Kasumi-1 (cell line): ENCODE measurements at regions not wholly inside any gene's neighbourhood (a gene's known extent, or its start where the extent isn't known, plus 50 kb on each side); places are given as distances from the start of the nearest gene placed in this dataset.
"Not testable (repeated sequence)": the region's sequence is repeated elsewhere in the genome, so short reads cannot be mapped to it uniquely, and the experiment has no call there.

Experiments used
- DNase-seq, 2 experiments: peaks; one replicate each; lab custom pipeline; 2025; lab: John Stamatoyannopoulos, UW

DNA sequence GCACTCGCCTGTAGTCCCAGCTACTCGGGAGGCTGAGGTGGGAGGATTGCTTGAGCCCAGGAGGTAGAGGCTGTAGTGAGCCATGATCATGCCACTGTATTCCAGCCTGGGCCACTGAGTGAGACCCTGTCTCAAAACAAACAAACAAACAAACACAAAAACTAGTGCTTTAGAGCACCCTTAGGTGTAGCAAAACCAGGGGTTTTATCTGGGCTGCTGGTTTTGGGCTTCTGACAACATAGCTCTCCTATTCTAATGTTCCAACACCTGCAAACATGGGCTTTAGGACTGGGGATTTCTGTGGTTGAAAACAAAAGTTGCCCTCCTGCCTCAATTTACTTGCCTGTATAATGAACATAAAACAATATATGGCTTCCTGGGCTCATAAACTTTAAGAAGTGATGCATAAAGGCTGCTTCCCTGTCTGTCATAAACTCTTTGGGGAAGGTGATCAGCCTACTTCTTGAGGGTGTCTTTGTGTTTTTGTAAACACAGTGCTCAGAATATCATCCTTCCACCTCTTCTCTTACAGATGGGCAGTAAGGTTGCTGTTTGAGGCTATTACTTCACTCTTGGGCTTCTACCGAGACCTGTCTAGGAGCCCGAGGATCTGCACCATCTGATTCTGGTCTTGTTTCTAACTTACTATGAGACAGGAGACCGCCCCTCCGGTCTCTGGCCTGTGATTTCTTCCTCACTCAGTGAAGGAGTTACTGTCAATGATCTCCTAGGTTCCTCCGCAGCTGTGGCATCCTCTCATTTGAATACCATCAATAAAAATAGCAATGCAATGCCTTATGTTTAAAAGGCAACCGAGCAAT is 246.5 kb downstream of the MYCN start:
- no peak for DNase-seq

DNA sequence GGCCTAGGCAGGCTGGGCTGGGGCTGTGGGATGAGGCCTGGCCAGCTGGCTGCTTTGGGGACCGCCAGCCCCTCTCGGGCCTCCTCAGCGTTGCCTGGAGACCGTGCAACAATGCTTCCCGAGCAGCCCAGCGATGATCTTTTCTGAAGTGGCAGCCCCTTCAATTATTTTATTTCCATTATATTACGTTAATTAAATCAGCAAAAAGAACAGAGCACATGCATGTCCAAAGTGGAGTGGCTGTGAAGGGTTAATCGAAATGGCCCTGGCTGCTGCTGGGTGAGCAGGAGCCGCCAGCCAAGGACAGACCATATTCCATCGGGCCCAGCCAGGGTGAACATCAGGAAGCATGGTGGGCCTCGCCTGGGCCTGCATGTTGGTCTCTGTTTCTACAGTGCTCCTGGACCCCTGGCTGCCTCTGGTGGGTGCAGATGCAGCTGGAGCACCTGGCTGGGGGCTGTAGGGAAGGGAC is 245.5 kb downstream of the MYCN start:
- no peak for DNase-seq

DNA sequence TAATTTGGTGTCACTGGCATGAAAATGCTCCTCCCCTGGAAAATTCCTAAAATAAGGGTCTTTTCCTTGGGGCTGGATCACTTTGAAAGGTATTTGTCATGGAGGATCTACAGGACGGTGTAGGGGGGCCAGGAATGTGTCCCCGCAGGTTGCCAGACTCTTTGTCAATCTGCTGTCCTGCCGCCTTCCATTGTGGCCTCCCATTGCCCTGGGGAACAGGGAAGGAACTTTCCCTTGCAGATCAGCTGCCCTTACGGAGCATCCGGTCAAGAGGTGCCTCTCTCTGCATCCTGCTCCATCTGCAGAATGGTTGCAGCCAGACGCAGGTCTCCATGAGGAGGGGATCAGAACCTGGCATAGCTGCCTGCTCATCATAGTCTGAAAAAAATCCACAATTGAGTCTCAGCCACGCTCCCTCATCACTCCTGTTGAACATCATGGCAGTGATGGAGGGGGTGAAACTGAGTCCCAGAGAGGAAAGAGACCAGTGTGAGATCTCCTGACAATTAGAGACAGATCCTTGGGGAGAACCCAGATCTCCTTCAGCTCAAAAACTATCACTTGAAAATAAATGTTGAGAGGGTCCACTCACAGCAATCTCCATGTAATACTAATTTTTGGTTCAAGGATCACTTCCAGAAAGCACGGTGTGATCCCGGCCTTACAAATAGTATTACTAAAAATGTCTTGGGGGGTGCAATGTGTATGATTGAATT is 244.8 kb downstream of the MYCN start:
- no peak for DNase-seq

DNA sequence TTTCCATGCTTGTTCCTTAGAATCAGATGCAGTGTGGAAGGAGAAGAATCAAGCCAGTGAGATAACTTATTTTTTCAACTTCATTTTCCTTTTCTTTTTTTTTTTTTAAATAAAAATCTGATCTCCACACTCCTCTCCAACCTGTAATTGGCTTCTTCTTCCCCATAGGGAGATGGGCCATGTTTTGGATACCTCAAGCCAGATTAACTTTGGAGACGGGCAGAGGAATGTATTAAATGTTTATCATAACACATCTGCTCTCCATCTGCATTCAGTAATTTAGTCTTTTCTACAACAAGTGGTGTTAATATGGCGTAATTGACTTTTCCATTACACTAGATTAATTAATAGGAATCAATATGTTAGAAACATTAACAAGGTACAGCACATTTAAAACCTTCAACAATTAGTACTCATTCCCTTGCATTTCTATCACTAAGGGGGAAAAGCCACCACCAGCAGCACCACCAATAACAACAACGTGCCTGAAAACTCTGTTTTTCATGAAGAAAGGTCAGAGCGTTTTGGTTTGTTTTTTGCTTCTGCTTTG is 244.1 kb downstream of the MYCN start:
- no peak for DNase-seq

DNA sequence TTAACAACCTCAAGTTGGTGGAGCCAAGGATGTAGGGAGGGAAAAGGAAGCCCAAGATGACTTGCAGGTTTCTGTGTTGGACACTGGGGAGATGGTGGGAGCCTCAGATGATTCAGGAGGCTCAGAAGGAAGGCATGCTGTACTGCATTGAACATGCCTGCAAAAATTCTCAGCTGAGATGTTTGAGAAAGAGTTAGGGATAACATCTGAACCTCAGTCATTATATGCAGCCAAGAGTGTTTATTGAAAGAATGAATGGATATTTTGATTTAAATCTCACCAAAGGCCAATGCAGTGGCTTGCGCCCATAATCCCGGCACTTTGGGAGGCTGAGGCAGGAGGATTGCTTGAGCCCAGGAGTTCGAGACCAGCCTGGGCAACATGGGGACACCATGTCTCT is 243.0 kb downstream of the MYCN start:
- DNase-seq: no peak

DNA sequence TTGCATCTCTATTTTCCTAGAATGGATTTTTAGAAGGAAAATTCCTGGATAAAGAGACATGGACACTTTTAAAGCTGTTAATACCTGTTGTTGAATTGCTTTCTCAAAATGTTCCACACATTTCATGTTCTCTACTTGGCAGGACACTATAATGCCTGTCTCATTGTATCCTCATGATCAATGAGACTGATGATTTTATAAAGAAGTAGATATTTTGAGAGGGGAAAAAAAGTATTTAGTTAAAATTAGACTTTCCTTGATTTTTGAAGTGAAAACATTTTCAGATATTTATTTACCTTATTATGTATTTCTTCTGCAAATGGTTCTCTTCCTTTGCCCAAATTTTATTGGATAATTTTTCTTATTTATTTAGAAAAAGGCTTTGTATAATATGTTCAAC is 242.5 kb downstream of the MYCN start:
- no peak for DNase-seq

DNA sequence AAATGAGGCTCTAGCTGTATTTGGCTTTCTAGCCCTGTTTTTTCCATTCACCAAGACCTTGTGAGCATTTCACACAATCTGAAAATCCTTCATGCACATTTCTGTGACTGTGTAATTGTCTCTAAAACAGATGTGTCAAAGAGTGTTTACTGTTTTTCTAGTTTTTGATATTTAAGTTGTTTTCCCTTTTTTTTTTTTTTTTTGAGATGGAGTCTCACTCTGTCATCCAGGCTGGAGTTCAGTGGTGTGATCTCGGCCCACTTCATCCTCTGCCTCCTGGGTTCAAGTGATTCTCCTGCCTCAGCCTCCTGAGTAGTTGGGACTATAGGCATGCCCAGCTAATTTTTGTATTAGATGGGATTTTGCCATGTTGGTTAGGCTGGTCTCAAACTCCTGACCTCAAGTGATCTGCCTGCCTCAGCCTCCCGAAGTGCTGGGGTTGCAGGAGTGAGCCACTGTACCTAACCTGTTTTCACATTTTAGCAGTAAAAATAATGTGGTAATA is 242.0 kb downstream of the MYCN start:
- DNase-seq: not testable (repeated sequence)

DNA sequence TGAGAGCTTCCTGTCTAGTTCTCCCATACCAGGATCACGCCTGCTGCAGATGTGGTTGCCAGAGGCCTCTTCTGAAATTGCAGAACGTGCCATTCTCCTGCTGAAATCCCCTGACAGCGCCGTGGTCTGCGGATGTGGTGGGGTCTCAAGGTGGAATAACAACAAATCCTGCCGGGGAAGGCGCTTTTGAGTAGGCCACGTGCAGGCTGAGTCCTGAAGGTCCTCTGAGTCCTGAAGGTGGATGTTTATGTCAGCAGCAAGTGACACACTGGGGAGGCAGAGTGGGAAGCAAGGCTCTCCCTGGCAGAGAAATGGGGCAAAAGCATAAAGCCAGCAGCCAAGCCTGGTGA is 241.4 kb downstream of the MYCN start:
- DNase-seq: no peak

DNA sequence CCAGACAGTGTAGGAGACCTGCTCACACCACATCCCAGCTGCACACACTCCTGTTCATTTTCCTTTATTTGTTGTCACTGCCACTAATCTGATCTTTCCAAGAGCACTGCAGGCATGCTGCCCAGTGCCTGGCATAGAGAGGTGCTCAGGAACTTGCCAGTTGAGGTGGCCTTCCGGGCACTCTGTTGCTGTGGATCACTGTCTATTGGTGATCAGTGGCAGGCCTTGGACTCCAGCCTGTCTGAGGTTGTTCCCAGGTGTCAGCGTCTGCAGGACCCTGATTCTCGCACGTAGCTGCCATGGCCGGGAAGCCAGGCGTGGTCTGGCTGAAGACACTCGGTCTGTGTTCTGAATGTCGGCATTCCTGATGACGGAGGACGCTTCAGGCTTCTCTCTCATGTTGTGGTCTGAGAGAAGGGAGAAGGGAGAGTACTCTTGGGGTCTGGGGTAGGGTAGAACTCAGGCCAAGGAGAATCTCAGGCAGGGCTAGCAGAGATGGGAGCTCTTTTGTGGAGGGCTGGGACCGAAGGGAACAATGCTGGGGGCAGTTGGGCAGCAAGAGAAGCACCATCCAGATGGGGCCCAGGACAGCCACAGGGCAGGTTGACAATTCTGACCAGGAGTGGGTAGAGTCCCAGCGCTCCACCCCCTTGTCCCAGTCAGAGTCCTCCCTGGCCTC is 240.9 kb downstream of the MYCN start:
- no peak for DNase-seq

DNA sequence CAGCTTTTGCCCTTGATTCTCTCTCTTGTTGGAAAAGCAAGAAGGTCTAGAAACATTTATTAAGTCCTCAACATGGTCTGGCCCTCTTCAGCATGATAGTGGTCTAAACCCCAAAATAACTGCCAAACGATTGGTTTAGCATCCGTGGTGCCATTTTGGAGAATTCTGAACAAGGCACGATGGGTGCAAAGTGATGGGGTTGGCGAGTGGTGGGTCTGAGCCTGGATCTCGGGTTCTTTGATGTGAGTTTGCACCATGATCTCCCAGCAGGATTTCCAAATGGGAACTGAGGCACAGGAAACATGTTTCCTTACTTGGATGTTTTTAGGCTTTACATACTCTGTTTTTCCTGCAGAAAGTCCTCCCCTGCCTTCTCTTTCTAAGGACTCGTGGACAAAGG is 240.3 kb downstream of the MYCN start:
- DNase-seq: no peak

DNA sequence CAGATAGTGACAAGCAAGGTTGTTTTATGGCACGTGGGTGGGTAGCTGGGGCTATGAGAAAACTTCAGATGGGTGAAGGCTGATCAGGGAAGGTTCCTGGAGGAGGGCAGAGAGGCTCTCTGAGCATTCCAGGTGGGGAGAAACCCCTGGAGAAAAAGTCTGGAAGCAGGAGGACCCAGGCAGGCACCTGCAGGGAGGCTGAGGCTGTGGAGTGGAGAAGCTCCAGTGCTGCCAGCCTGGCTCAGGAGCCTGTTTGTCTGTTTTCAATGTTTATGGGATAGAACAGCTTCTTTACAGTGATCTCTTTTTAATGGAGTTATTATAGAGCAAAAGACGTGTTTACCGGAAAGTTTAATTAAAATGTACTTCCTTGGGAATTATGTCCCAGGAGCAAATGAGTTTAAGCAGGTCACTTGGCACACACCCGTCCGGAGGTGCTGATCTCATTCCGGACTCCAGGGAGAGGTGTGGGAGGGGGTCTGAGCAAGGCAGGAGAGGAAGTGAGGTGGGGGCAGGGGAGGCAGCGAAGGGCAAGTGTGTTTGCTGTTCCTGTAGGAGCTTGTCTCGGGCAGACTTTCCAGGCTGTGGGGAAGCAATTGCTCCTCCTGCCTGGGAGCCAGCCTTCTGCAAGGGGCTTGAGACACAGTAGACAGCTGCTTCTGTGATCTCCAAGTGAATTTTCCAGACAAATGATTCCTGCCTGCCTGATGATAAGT is 239.5 kb downstream of the MYCN start:
- DNase-seq: no peak

DNA sequence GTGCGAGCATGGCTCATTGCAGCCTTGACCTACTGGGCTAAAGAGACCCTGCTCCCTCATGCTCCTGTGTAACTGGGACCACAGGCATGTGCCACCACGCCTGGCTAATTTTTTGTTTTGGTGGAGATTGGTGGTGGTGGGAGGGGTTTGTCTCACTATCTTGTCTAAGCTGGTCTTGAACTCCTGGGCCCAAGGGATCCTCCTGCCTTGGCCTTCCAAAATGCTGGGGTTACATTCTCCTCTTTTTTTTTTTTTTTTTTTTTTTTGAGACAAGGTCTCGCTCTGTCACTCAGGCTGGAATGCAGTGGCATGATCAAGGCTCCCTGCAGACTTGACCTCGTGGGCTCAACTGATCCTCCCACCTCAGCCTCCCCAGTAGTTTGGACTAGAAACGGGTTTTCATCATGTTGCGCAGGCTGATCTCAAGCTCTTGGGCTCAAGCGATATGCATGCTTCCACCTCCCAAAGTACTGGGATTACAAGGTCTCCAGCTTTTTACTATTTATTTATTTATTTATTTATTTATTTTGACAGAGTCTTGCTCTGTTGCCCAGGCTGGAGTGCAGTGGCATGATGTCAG is 238.3 kb downstream of the MYCN start:
- no peak for DNase-seq

DNA sequence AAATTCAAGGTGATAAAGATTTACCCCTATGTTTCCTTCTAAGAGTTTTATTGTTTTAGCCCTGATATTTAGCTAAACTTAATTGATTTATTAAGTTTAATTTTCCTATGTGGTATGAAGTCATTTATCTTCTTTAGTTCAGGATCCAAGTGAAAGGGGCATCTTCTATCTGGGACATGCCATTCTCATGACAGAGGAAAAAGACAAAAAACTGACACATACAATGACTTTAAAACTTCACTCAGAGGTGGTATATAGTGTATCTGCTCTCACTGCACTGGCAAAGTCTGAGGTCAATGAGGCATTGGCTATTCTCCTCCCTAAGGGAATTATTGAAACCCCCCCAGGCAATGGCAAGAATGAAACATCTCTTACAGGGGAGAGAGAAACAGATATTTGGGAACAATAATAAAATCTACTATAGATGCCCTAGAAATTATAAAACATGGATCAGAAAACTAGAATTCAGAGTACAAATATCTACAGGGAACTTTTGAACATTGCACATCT is 237.4 kb downstream of the MYCN start:
- DNase-seq: no peak

DNA sequence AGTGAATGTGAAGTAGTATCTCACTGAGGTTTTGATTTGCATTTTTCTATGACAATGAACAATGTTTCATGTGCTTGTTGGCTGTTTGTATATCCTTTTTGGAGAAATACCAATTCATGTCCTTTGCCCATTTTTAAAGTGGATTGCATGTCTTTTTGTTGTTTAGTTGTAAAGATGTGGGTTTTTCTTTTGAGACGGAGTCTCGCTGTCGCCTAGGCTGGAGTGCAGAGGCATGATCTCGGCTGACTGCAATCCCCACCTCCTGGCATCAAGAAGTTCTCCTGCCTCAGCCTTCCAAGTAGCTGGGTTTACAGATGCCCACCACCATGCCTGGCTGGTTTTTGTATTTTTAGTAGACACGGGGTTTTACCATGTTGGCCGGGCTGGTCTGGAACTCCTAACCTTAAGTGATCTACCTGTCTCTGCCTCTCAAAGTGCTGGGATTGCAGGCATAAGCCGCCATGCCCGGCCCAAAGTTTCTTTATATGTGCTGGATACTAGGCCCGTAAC is 236.7 kb downstream of the MYCN start:
- no peak for DNase-seq

DNA sequence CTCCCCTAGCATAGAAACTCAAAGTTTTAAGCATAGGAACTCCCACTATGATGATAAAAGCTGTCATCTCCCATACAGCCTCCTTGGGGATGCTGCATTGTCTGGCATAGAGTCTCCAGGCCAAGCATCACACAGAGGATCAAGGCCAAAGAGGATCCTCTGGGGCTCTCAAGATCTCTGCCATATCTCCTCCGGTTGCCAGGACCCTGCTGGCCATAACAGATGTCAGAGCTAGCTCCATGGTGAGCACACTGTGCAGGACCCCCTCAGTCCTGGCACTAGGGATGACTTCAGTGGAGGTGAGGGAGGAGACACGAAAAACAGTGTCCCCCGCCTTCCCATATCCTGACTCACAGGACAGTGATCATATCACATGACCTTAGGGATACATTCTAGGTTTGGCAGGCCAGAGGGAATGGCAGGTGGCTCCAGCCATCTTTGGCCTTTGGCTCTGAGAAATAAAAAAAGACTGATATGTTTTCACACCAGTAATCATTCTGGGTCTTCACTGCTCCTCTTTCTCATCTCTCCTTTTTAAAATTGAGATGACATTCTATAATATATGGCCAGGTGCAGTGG is 235.0 kb downstream of the MYCN start:
- no peak for DNase-seq

DNA sequence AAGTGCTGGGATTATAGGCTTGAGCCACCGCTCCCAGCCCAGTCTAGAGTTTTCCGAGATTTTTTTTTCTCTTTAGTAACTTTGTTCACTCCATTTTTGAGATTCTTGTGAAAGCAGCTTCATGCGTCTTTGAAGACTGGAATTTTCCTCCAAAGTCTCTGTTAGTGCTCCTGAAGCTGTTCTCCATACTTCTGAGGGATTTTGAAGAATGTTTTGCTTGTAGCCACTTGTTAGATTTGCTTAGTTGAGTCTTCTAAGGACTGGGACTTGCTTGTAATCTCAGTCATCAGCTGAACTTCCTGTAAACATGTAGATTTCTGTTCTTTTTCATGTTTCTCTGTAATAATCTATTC is 234.3 kb downstream of the MYCN start:
- DNase-seq: no peak

DNA sequence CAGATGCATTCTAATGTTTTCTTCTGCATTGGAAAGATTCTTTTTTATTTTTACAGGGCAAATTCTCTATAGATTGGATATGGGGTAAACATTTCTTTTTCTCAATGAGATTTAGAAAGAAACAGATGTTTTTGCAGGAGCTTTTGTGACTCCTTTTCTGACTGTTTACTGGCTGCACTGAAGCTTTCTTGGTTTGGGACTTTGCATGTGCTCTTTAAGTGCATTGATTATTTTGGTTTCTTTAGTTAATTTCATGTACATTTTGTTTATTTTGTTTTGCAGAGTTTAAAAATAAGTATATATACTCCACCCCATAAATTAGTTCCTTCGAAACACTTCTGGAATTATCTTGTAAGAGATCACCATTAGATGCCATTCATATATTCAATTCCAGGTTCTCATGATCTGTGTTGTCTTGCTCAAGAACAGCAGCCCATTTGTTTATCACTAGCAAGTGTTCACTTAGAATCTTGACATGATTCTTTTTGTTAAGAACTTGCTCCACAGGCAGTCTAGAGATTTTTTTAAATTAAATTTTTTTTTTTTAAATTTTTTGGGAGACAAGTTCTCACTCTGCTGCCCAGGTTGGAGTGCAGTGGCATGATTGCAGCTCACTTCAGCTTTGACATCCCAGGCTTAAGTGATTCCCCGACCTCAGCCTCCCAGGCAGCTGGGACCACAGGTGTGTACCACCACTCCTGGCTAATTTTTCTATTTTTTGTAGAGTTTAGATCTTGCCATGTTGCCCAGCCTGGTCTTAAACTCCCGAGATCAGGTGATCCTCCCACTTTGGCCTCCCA is 233.7 kb downstream of the MYCN start:
- no peak for DNase-seq

DNA sequence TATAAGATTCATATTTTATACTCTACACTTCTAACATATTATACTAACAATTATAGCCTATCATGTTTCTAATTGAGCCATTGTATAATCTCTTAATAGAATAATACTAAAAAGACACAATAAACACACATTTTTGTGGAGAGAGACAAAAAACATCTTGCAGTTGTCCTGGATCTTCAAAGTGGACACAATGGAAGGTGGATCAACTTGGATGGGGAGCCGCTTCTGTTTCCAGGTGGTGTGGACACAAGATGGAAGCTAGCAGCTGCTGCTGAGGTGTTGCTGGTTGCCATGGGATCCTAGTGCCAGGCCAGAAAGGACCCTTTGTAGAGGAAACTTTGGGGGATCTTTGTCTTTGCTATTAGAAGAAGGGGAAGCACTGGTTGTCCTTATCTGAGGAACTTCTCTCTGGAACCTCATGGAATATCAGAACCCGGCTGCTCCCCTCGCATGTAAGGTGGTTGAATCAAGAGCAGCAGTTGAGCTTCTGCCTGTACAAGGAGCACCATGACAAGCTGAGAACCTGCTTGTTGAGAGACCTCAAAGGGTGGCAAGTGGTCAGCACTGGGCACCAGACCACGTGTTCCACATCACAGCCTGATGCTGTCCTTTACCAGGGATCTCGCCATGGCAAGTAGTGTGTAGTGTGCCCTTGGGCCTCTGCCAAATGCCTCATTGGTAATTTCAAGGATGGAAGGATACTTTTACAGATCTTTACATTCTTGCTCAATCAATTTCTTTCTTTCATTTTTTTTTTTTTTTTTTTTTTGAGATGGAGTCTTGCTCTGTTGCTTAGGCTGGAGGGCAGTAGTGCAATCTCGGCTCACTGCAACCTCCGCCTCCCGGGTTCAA is 232.2 kb downstream of the MYCN start:
- no peak for DNase-seq

DNA sequence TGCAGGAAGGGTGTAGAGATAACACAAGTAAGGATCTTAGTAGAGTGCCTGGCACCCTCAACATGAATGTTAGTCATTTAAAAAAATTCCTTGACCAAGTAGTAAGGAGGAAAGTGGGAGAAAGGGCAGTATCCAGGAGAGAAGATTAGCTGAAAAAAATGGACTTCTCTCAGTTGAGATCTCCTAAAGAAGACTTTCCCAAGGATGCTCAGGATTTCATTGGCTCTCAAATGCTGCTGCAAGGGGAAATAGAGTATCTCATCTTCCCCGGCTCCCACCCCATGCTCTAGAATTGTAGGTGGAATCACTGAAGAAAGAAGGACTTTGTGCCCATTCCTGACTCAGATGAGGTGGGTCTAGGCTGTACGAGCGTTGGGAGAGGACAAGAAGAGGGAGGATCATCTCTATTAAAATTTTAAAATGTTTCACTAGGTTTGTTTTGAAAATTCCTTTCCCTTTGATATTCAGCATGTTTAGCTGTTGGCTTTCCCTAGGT is 231.1 kb downstream of the MYCN start:
- DNase-seq: no peak
